HG03520 (cell line): ENCODE measurements at regions not wholly inside any gene's neighbourhood (a gene's known extent, or its start where the extent isn't known, plus 50 kb on each side); places are given as distances from the start of the nearest gene placed in this dataset.
"Not testable (repeated sequence)": the region's sequence is repeated elsewhere in the genome, so short reads cannot be mapped to it uniquely, and the experiment has no call there.

Experiments used
- ATAC-seq: cut with Tn5 transposase; IDR thresholded peaks from one replicate; pipeline ENCODE4 v1.9.1; 2021; ENCODE audit warnings: mild to moderate bottlenecking, moderate library complexity; ENCODE audit not compliant: unreplicated experiment

DNA sequence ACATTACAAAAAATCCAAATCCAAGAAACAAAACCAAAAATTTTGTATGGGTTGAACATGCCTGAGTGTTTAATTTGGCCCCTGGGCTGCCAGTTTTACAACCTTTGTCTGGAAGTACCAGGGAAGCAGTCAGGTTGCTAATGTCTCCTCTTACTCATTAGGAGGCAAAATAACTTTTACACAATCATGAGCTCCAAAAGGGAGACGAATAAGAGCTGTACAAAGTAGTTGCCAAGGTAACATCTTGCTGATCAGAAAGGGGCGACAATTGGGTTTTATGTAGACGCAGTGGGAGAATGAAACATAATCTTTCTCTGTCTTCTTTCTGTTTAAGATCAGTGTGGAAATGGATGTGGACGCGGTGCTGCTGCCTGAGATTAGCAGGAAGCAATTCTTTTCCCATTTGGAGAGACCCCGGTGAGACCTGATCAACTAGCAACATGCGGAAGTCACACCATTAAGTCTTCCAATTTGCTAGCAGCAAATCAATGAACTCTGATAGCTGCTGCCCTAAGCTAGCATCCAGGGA is 90.7 kb upstream of the IGFBP7 start:
- ATAC-seq = no peak

DNA sequence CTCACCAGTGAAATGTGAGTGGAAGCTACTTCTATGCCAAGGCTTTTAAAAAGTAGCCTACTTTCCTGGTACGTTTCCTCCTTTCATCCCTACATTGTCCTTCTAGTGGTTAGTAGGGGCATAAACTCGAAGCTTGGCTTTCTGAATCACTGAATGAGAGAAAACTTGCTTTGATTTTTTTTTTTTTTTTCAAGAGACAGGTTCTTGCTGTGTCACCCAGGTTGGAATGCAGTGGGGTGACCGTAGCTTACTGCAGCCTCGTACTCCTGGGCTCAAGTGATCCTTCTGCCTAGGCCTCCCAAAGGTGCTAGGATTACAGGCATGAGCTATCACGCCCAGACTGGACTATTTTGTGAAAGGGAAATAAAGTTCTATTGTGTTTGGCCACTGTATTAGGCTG is 89.1 kb upstream of the IGFBP7 start:
- ATAC-seq = no peak

- ATAC-seq = no peak
These were observed 85.4 kb upstream of the IGFBP7 start for GRCh38 chr4:57195622-57196021.

DNA sequence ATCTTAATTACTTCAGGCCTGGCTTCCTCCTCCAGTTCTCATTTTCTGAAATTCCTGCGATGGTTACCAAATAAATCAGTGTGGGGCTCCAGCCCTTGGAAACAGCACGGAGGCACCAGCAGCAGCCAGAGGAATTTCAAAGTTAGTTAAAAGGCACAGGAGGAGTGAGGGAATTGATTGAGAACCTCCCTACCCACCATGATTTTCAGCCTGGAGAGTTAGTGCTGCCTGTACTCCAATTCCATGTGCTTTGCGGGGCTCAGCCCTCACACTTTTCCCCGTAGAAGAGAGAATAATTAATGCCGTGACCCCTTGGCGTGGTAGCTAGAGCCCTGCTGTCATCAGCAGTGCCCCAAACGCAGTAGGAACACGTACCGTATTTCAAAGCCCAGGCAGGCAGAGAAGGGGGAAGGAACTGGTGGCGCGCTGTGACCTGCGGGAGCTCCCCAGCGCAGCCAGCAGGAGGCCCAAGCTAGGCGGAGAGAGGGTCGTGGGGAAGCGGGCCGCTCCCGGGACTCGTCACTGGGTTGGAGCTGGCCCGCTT is 84.0 kb upstream of the IGFBP7 start:
- ATAC-seq = no peak

GRCh38 chr4:57193209-57193810 is 83.1 kb upstream of the IGFBP7 start:
- ATAC-seq = no peak

- no peak for ATAC-seq
These were observed 81.4 kb upstream of the IGFBP7 start for GRCh38 chr4:57191523-57192034.

- ATAC-seq = no peak
These were observed 80.7 kb upstream of the IGFBP7 start for GRCh38 chr4:57190601-57191481.

GRCh38 chr4:57187246-57187645 is 77.1 kb upstream of the IGFBP7 start:
- no peak for ATAC-seq

DNA sequence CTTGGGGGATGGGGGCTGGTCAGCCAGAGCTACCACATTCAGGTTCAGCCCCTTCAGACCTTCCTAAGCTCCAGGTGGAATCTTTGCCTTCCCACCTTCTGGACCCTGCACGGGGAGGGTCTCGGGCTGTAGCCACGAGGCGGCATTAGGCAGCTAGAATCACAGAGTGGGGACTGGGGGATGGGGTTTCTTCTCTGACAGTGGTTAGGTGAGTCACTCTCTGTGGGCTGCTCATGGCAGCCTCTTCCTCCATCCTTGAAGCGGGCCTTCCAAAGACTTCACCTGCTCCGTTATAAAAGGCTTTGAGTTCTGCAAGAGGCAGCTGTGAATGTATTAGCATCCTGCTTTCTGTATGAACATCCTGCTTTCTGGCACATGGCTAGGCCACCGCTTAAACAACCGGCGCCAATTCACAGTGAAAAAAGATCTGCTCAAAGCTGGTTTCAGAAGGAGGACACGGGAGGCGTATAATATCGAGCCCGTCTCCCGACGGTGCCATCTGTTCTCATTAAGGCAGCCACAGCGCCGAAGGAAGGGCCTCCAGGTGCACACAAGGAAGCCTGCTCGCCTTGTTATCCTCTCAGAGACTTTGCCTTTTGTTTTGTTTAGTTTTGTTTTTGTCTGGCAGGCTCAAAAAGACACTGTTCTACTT is 74.3 kb upstream of the IGFBP7 start:
- ATAC-seq = no peak

DNA sequence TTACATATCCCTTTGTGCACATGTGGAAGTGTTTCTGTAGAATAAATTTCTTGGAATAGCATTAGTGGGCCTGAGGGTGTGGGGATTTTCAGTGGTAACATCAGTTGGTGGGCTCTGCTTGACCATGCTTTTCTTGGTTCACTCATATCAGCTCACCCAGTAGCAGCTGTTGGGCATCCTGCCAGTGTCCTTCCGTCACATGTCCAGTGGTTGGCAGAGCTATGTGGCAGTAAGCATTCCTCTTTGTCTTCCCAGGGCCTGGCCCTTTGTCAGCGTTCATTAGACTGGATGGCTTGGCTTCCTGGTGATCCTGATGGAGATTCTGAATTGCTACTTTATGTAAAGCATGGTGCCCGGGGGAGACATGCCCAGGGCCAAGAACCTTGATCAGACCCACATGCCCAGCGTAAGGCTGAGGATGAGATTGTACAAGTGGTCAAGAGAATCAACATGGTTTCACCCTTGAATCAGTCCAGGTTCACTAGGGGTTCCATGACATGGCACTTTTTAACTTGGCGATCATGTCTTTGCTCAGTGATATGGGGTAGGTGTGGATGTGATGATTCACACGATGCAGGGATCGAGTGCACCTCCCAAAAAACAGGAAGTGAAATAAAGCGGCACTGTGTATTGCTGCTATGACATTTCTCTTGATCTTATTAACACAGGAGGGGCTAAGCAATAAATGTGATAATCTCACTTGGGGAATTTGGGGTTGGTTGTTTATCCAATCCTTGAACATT is 72.1 kb upstream of the IGFBP7 start:
- ATAC-seq = no peak

- ATAC-seq = not testable (repeated sequence)
These were observed 63.0 kb upstream of the IGFBP7 start for GRCh38 chr4:57173136-57173535.

DNA sequence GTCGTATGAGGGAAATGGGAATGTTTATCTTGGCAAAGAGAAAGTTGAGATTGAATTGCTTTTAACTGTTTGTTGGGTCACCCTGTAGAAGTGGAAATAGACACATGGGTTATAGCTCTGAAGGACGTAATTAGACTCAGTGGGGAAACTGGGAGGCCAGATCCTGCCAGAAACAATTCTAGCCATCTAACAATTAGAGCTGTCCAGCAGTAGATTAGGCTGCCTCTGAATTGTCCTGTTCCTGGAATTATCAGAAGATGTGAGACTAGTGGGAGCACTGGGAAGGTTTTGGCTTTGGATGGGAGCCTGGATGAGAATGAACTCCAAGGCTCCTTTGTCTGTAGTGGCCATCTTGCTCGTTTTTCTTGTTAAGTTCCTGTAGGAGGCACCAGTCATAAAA is 61.9 kb upstream of the IGFBP7 start:
- no peak for ATAC-seq

- no peak for ATAC-seq
These were observed 58.8 kb upstream of the IGFBP7 start for GRCh38 chr4:57168982-57169381.

GRCh38 chr4:57163530-57164459 is 53.6 kb upstream of the IGFBP7 start:
- peak; percentile 95 for ATAC-seq

- no peak for ATAC-seq
These were observed 52.4 kb upstream of the IGFBP7 start for GRCh38 chr4:57162499-57163019.
